ENCODE measurements at regions not wholly inside any gene's neighbourhood (a gene's known extent, or its start where the extent isn't known, plus 50 kb on each side); places are given as distances from the start of the nearest gene placed in this dataset.

- Histone ChIP-seq H2AFZ (ENCODE audit: low read depth, low read length) (no peak overlapping the region), H3K4me1 (ENCODE audit: low read length) (no peaks in the 10 kb centered on the region), H3K79me2 (ENCODE audit: low read length) (no peaks in the 10 kb centered on the region), H3K9me3 (ENCODE audit: insufficient read depth, low read length) (no peaks in the 10 kb centered on the region), H3K4me2 (ENCODE audit: low read length) (no peak overlapping the region), H3K36me3 (replicated peaks; ENCODE audit: low read depth, low read length) (no peaks in the 10 kb centered on the region), H4K20me1 (ENCODE audit: insufficient read depth, low read length) (no peaks in the 10 kb centered on the region), H3K9ac (ENCODE audit: low read length) (no peak overlapping the region), H3K27ac (ENCODE audit: low read length) (no peak overlapping the region), H3K27me3 (ENCODE audit: low read depth, low read length) (no peaks in the 10 kb centered on the region), H3K4me3 (ENCODE audit: low read length) (no peak overlapping the region)
- TF ChIP-seq EZH2phosphoT487 (IDR thresholded peaks at IDR 0.05; ENCODE audit: low read depth) (no peak), CTCF (IDR thresholded peaks at IDR 0.05; ENCODE audit: low read depth, low read length) (no peak)
Measured at GRCh38 chr9:107559494-107560086, 70.0 kb upstream of the KLF4 start.

DNA sequence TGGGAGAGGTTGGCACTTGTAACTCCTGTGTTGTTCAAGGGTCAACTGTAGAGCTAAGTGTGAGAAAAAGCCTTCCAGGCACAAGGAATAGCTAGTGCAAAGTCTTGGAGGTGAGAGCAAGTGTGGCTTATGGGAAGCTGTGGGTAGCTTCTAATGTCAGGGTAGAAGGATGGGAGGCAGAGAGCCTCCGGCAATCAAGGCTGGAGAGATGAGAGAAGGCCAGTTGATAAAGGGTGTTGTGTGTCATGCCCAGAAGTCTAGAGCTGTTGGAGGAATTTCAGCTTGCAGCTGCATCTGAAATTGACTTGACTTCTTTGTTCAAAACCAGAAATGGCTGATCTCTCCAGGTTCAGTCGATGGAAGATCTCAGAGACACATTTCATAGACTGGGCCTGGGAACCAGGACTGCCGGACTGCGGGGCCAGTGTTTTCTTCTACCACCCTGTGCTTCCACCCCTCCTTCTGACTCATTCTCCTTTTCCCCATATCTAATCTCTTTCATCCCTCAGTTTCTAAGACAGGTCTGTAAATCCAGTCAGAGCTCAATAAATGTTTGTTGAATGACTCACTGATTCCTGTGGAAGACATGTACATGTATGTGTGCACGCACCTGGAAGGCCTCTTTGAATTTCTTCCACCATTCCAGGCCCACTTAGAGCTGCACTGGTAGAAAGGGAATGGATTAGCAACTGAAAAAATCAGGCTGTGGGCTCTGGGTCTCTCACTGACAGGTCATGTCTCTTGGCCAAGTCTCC is 67.8 kb upstream of the KLF4 start:
- Histone ChIP-seq H3K9ac (ENCODE audit: low read length) (no peak overlapping the region), H3K36me3 (replicated peaks; ENCODE audit: low read depth, low read length) (no peaks in the 10 kb centered on the region), H2AFZ (ENCODE audit: low read depth, low read length) (no peak overlapping the region), H3K4me2 (ENCODE audit: low read length) (no peak overlapping the region), H3K27me3 (ENCODE audit: low read depth, low read length) (no peaks in the 10 kb centered on the region), H3K27ac (ENCODE audit: low read length) (no peak overlapping the region), H3K4me1 (ENCODE audit: low read length) (no peaks in the 10 kb centered on the region), H4K20me1 (ENCODE audit: insufficient read depth, low read length) (no peaks in the 10 kb centered on the region), H3K4me3 (ENCODE audit: low read length) (no peak overlapping the region), H3K9me3 (ENCODE audit: insufficient read depth, low read length) (no peaks in the 10 kb centered on the region), H3K79me2 (ENCODE audit: low read length) (no peaks in the 10 kb centered on the region)
- no peak for TF ChIP-seq EZH2phosphoT487 (IDR thresholded peaks at IDR 0.05; ENCODE audit: low read depth)
- TF ChIP-seq CTCF (IDR thresholded peaks at IDR 0.05; ENCODE audit: low read depth, low read length), result no peak

DNA sequence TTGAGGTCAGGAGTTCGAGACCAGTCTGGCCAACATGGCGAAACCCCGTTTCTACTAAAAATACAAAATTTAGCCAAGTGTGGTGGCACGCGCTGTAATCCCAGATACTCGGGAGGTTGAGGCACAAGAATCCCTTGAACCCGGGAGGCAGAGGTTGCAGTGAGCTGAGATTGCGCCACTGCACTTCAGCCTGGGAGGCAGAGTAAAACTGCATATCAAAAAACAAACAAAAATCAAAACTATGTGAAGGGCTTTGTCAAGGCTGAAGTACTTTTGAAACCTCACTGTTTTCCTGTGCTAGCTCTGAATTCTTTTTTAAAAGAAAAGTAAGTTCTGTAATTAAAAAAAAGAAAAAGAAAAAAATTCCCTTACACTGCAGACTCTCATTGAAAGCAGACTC is 65.1 kb upstream of the KLF4 start:
- Histone ChIP-seq H3K9me3 (ENCODE audit: insufficient read depth, low read length) (no peaks in the 10 kb centered on the region), H4K20me1 (ENCODE audit: insufficient read depth, low read length) (no peaks in the 10 kb centered on the region), H3K79me2 (ENCODE audit: low read length) (no peaks in the 10 kb centered on the region), H3K27ac (ENCODE audit: low read length) (no peak overlapping the region), H3K27me3 (ENCODE audit: low read depth, low read length) (no peaks in the 10 kb centered on the region), H3K4me2 (ENCODE audit: low read length) (no peak overlapping the region), H2AFZ (ENCODE audit: low read depth, low read length) (no peak overlapping the region), H3K4me1 (ENCODE audit: low read length) (no peaks in the 10 kb centered on the region), H3K36me3 (replicated peaks; ENCODE audit: low read depth, low read length) (no peaks in the 10 kb centered on the region), H3K4me3 (ENCODE audit: low read length) (no peak overlapping the region), H3K9ac (ENCODE audit: low read length) (no peak overlapping the region)
- no peak for TF ChIP-seq CTCF (IDR thresholded peaks at IDR 0.05; ENCODE audit: low read depth, low read length)
- no peak for TF ChIP-seq EZH2phosphoT487 (IDR thresholded peaks at IDR 0.05; ENCODE audit: low read depth)

DNA sequence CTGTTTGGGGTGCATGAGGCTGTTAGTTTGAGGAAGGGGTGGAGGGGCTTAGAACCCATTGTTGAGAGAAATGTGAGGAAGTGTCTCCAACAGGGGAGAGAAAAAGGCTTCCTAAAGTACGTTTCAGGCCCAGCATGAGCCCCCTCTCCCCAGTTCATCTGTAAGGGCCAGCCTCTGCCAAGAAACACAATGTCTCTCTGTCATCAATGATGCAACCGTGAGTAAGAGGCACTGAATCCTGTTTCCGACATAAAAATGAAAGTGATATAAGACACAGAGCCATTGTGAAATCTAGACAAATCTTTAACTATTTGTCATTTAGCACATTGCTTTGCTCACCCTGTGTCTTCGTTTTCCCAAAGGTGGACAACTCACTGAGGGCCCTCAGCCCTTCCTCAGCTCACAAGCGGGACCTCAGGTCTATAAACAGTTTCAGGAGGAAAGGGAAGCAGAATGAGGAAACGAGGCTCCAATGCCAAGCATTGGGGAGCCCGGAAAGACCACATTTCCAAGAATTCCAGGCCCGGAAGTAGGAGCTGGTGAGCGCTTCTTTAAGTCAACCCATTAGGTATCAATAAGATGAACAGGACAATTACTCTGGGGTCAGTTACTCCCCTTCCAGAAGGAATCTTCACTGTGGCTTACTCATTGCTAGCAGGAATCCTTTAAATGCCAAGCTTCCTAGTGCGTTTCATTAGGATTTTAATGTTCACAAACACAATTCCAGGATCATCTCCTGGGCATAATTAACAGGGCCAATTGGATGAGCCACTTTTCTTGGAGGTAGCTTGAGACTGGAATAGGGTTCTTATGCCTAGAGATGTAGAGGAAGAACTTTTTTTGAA is 59.0 kb upstream of the KLF4 start:
- Histone ChIP-seq H3K27me3 (ENCODE audit: low read depth, low read length) (0 out of 2 replicates have a peak, but pooled peaks cover 8% of the 10 kb centered on the region), H3K9ac (ENCODE audit: low read length) (no peak overlapping the region), H3K79me2 (ENCODE audit: low read length) (no peaks in the 10 kb centered on the region), H3K9me3 (ENCODE audit: insufficient read depth, low read length) (no peaks in the 10 kb centered on the region), H4K20me1 (ENCODE audit: insufficient read depth, low read length) (no peaks in the 10 kb centered on the region), H3K27ac (ENCODE audit: low read length) (no peak overlapping the region), H3K36me3 (replicated peaks; ENCODE audit: low read depth, low read length) (no peaks in the 10 kb centered on the region), H3K4me2 (ENCODE audit: low read length) (no peak overlapping the region), H2AFZ (ENCODE audit: low read depth, low read length) (peak overlapping the region; percentile 23; the same call in 1 of the 2 replicates), H3K4me1 (ENCODE audit: low read length) (peaks cover 9% of the 10 kb centered on the region), H3K4me3 (ENCODE audit: low read length) (no peak overlapping the region)
- TF ChIP-seq CTCF (IDR thresholded peaks at IDR 0.05; ENCODE audit: low read depth, low read length), result no peak
- TF ChIP-seq EZH2phosphoT487 (IDR thresholded peaks at IDR 0.05; ENCODE audit: low read depth), result no peak
